ENCODE measurements at regions not wholly inside any gene's neighbourhood (a gene's known extent, or its start where the extent isn't known, plus 50 kb on each side); places are given as distances from the start of the nearest gene placed in this dataset.

GRCh38 chr2:198448789-198449188 is 644.4 kb downstream of the PLCL1 start:
- no peak for DNase-seq (ENCODE audit: extremely low read depth in 1 of 2, low read depth in 1 of 2)

- DNase-seq (ENCODE audit: extremely low read depth in 1 of 2, low read depth in 1 of 2): no peak
Measured at GRCh38 chr2:198444800-198445287, 640.5 kb downstream of the PLCL1 start.

- no peak for DNase-seq (ENCODE audit: extremely low read depth in 1 of 2, low read depth in 1 of 2)
Measured at GRCh38 chr2:198441901-198442300, 637.5 kb downstream of the PLCL1 start.

- DNase-seq (ENCODE audit: extremely low read depth in 1 of 2, low read depth in 1 of 2): no peak
Measured at GRCh38 chr2:198441246-198441645, 636.9 kb downstream of the PLCL1 start.

- no peak for DNase-seq (ENCODE audit: extremely low read depth in 1 of 2, low read depth in 1 of 2)
Measured at GRCh38 chr2:198440833-198441232, 636.4 kb downstream of the PLCL1 start.

- no peak for DNase-seq (ENCODE audit: extremely low read depth in 1 of 2, low read depth in 1 of 2)
Measured at GRCh38 chr2:198438331-198438730, 633.9 kb downstream of the PLCL1 start.

- DNase-seq (ENCODE audit: extremely low read depth in 1 of 2, low read depth in 1 of 2): no peak
Measured at GRCh38 chr2:198424112-198424511, 619.7 kb downstream of the PLCL1 start.

GRCh38 chr2:198417836-198418235 is 613.4 kb downstream of the PLCL1 start:
- no peak for DNase-seq (ENCODE audit: extremely low read depth in 1 of 2, low read depth in 1 of 2)

- DNase-seq (ENCODE audit: extremely low read depth in 1 of 2, low read depth in 1 of 2): no peak
Measured at GRCh38 chr2:198414976-198415375, 610.6 kb downstream of the PLCL1 start.

- DNase-seq (ENCODE audit: extremely low read depth in 1 of 2, low read depth in 1 of 2): no peak
Measured at GRCh38 chr2:198411936-198412335, 607.5 kb downstream of the PLCL1 start.

- DNase-seq (ENCODE audit: extremely low read depth in 1 of 2, low read depth in 1 of 2): no peak
Measured at GRCh38 chr2:198408171-198408570, 603.8 kb downstream of the PLCL1 start.

GRCh38 chr2:198405311-198405710 is 600.9 kb downstream of the PLCL1 start:
- DNase-seq (ENCODE audit: extremely low read depth in 1 of 2, low read depth in 1 of 2): no peak

- DNase-seq (ENCODE audit: extremely low read depth in 1 of 2, low read depth in 1 of 2): no peak
Measured at GRCh38 chr2:198401644-198402043, 597.3 kb downstream of the PLCL1 start.

GRCh38 chr2:198400999-198401398 is 596.6 kb downstream of the PLCL1 start:
- no peak for DNase-seq (ENCODE audit: extremely low read depth in 1 of 2, low read depth in 1 of 2)

GRCh38 chr2:198394208-198394607 is 589.8 kb downstream of the PLCL1 start:
- no peak for DNase-seq (ENCODE audit: extremely low read depth in 1 of 2, low read depth in 1 of 2)

- DNase-seq (ENCODE audit: extremely low read depth in 1 of 2, low read depth in 1 of 2): no peak
Measured at GRCh38 chr2:198390670-198391069, 586.3 kb downstream of the PLCL1 start.

- DNase-seq (ENCODE audit: extremely low read depth in 1 of 2, low read depth in 1 of 2): no peak
Measured at GRCh38 chr2:198387677-198388076, 583.3 kb downstream of the PLCL1 start.

GRCh38 chr2:198385856-198386255 is 581.5 kb downstream of the PLCL1 start:
- no peak for DNase-seq (ENCODE audit: extremely low read depth in 1 of 2, low read depth in 1 of 2)

GRCh38 chr2:198385326-198385725 is 580.9 kb downstream of the PLCL1 start:
- no peak for DNase-seq (ENCODE audit: extremely low read depth in 1 of 2, low read depth in 1 of 2)

GRCh38 chr2:198383392-198383791 is 579.0 kb downstream of the PLCL1 start:
- no peak for DNase-seq (ENCODE audit: extremely low read depth in 1 of 2, low read depth in 1 of 2)

- no peak for DNase-seq (ENCODE audit: extremely low read depth in 1 of 2, low read depth in 1 of 2)
Measured at GRCh38 chr2:198382811-198383210, 578.4 kb downstream of the PLCL1 start.

GRCh38 chr2:198376677-198377076 is 572.3 kb downstream of the PLCL1 start:
- DNase-seq (ENCODE audit: extremely low read depth in 1 of 2, low read depth in 1 of 2): no peak

- DNase-seq (ENCODE audit: extremely low read depth in 1 of 2, low read depth in 1 of 2): no peak
Measured at GRCh38 chr2:198375083-198375410, 570.7 kb downstream of the PLCL1 start.

Data from activated CD8-positive, alpha-beta memory T cell treated with anti-CD3 and anti-CD28 coated beads for 1 hour (primary cell).